ENCODE measurements at regions not wholly inside any gene's neighbourhood (a gene's known extent, or its start where the extent isn't known, plus 50 kb on each side); places are given as distances from the start of the nearest gene placed in this dataset.

- intact Hi-C loops (cut with DNase I; ENCODE audit: low total_unique reads) = no loop called here
- DNase-seq = peak; percentile 10 to 19
- no peak for TF ChIP-seq CTCF (IDR thresholded peaks at IDR 0.05)
- no peak overlapping the region for H3K4me3 ChIP-seq
- H3K9me3 ChIP-seq = no peaks in the 10 kb centered on the region
- H3K27ac ChIP-seq = no peak overlapping the region
- H3K36me3 ChIP-seq = no peaks in the 10 kb centered on the region
- peaks cover 0 to 12% of the 10 kb centered on the region in 2 donors for H3K27me3 ChIP-seq
- H3K4me1 ChIP-seq = no peaks in the 10 kb centered on the region
Observed at GRCh38 chr1:30472526-30472925, 250.9 kb downstream of the MATN1 start.

GRCh38 chr1:30472009-30472408, 251.4 kb downstream of the MATN1 start:
- peak; percentile 6 to 9 for DNase-seq
- intact Hi-C loops (cut with DNase I; ENCODE audit: low total_unique reads) = no loop called here
- TF ChIP-seq CTCF (IDR thresholded peaks at IDR 0.05) = no peak
- Histone ChIP-seq H3K4me3 (no peak overlapping the region), H3K4me1 (no peaks in the 10 kb centered on the region), H3K36me3 (no peaks in the 10 kb centered on the region), H3K9me3 (no peaks in the 10 kb centered on the region), H3K27me3 (peaks cover 0 to 12% of the 10 kb centered on the region in 2 donors), H3K27ac (no peak overlapping the region)

GRCh38 chr1:30471307-30471706, 252.1 kb downstream of the MATN1 start:
- intact Hi-C loops (cut with DNase I; ENCODE audit: low total_unique reads) = no loop called here

GRCh38 chr1:30469426-30469825, 254.0 kb downstream of the MATN1 start:
- intact Hi-C loops (cut with DNase I; ENCODE audit: low total_unique reads) = no loop called here
- DNase-seq = peak in 1 of 2 donors; percentile 16

More at GRCh38 chr1:30471307-30471706, 252.1 kb downstream of the MATN1 start:
- DNase-seq = peak in 1 of 2 donors; percentile 47
- no peak overlapping the region for H3K4me3 ChIP-seq
- no peaks in the 10 kb centered on the region for H3K36me3 ChIP-seq
- peaks cover 0 to 12% of the 10 kb centered on the region in 2 donors for H3K27me3 ChIP-seq
- H3K4me1 ChIP-seq = no peaks in the 10 kb centered on the region
- H3K27ac ChIP-seq = no peak overlapping the region
- no peaks in the 10 kb centered on the region for H3K9me3 ChIP-seq
- TF ChIP-seq CTCF (IDR thresholded peaks at IDR 0.05) = no peak

GRCh38 chr1:30467101-30467500, 256.3 kb downstream of the MATN1 start:
- TF ChIP-seq CTCF (IDR thresholded peaks at IDR 0.05) = no peak
- no peak overlapping the region for H3K27ac ChIP-seq

More at GRCh38 chr1:30469426-30469825, 254.0 kb downstream of the MATN1 start:
- Histone ChIP-seq H3K27ac (no peak overlapping the region), H3K36me3 (no peaks in the 10 kb centered on the region), H3K4me3 (no peak overlapping the region), H3K27me3 (peaks cover 0 to 12% of the 10 kb centered on the region in 2 donors), H3K4me1 (no peaks in the 10 kb centered on the region), H3K9me3 (no peaks in the 10 kb centered on the region)
- TF ChIP-seq CTCF (IDR thresholded peaks at IDR 0.05) = no peak

GRCh38 chr1:30466610-30467009, 256.8 kb downstream of the MATN1 start:
- H3K4me1 ChIP-seq = no peaks in the 10 kb centered on the region
- intact Hi-C loops (cut with DNase I; ENCODE audit: low total_unique reads) = no loop called here
- no peak overlapping the region for H3K4me3 ChIP-seq
- DNase-seq = peak in 1 of 2 donors; percentile 28
- no peaks in the 10 kb centered on the region for H3K36me3 ChIP-seq
- no peaks in the 10 kb centered on the region for H3K9me3 ChIP-seq
- no peak overlapping the region for H3K27ac ChIP-seq
- peaks cover 0 to 12% of the 10 kb centered on the region in 2 donors for H3K27me3 ChIP-seq
- no peak for TF ChIP-seq CTCF (IDR thresholded peaks at IDR 0.05)

More at GRCh38 chr1:30467101-30467500, 256.3 kb downstream of the MATN1 start:
- peaks cover 0 to 10% of the 10 kb centered on the region in 2 donors for H3K27me3 ChIP-seq
- H3K4me3 ChIP-seq = no peak overlapping the region
- no peaks in the 10 kb centered on the region for H3K9me3 ChIP-seq
- intact Hi-C loops (cut with DNase I; ENCODE audit: low total_unique reads) = no loop called here
- no peaks in the 10 kb centered on the region for H3K4me1 ChIP-seq
- DNase-seq = peak in 1 of 2 donors; percentile 37
- H3K36me3 ChIP-seq = no peaks in the 10 kb centered on the region

All from tibial artery (tissue), 4 donors.